WI38 (cell line): ENCODE measurements at regions not wholly inside any gene's neighbourhood (a gene's known extent, or its start where the extent isn't known, plus 50 kb on each side); places are given as distances from the start of the nearest gene placed in this dataset.

ENCODE experiments used
- H3K4me3 ChIP-seq: 2 replicates; pipeline ENCODE4 v1.5.1; 2011; ENCODE audit warnings: low read depth, mild to moderate bottlenecking, control low read depth, low read length
- TF ChIP-seq, protein P1 (sequence below): IDR thresholded peaks from 2 replicates; pipeline ENCODE4 v1.5.1; 2012; ENCODE audit warnings: low read depth, mild to moderate bottlenecking, control low read depth, low read length

GRCh38 chrX:14124562-14124961 is 94.9 kb upstream of the GEMIN8 start:
- no peak overlapping the region for H3K4me3 ChIP-seq
- TF ChIP-seq, protein P1, sequence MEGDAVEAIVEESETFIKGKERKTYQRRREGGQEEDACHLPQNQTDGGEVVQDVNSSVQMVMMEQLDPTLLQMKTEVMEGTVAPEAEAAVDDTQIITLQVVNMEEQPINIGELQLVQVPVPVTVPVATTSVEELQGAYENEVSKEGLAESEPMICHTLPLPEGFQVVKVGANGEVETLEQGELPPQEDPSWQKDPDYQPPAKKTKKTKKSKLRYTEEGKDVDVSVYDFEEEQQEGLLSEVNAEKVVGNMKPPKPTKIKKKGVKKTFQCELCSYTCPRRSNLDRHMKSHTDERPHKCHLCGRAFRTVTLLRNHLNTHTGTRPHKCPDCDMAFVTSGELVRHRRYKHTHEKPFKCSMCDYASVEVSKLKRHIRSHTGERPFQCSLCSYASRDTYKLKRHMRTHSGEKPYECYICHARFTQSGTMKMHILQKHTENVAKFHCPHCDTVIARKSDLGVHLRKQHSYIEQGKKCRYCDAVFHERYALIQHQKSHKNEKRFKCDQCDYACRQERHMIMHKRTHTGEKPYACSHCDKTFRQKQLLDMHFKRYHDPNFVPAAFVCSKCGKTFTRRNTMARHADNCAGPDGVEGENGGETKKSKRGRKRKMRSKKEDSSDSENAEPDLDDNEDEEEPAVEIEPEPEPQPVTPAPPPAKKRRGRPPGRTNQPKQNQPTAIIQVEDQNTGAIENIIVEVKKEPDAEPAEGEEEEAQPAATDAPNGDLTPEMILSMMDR, result no peak

- H3K4me3 ChIP-seq, result no peak overlapping the region
- TF ChIP-seq, protein P1, result peak; percentile 63
Observed at GRCh38 chrX:14095702-14096101, 66.0 kb upstream of the GEMIN8 start.

DNA sequence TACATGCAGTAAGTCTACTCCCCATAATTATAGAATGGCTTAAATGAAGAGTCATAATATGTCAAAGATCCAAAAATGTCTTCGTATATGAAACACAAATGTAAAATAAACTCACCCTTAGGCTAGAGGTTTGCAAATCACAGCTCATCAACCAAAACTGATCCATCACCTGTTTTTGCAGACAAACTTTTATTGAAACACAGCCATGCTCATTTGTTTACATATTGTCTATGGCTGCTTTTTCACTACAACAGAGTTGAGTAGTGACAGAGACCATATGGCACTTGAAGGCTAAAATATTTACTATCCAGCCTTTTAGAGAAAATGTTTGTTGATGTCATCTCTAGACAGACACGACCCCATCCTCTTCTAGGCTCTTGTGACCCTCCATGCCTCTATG is 64.5 kb upstream of the GEMIN8 start:
- H3K4me3 ChIP-seq, result no peak overlapping the region
- TF ChIP-seq, protein P1, result no peak

DNA sequence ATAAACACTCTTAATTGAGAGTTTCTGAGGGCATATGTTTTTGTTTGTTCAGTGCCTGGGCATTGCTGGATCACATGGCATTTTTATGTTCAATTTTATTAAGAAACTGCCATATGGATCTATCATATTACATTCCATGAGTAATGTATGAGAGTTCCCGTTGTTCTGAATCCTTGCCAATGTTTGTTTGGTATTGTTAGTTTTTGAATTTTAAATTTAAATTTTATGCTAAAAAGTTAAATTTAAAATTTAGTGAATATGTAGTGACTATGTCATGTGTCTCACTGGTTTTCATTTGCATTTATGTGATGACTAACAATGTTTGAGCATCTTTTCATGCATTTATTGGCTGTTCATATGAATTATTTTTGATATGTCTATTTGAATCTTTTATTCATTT is 54.8 kb upstream of the GEMIN8 start:
- TF ChIP-seq, protein P1, result no peak

GRCh38 chrX:14083783-14084182 is 54.1 kb upstream of the GEMIN8 start:
- TF ChIP-seq, protein P1, result no peak
- H3K4me3 ChIP-seq, result no peak overlapping the region

More for the DNA sequence above, 54.8 kb upstream of the GEMIN8 start:
- H3K4me3 ChIP-seq, result no peak overlapping the region

DNA sequence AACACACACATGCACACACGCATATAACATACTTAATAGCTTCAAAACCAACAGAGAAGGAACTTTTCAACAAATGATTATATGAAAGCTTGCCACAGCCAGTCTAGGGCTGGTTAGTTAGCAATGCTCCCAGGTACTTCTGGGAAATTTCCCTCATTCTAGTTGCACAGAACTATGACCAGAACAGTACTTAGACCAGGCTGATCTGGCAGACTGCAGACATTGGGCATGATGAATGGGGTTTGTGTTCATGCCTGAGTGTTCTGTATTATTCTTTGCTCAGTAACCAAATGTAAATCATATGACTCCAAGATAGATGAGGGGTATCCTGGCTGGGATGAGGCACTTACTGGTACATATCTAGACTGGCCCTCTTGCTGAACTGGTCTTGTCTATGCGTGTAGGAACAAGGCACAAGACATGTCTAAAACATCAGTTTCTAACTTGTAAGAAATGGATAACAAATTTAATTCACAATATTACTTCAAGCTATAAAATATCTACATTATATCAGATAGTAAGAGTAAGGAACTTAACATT is 50.3 kb upstream of the GEMIN8 start:
- TF ChIP-seq, protein P1, result no peak

More for the DNA sequence above, 50.3 kb upstream of the GEMIN8 start:
- no peak overlapping the region for H3K4me3 ChIP-seq
